H9 (cell line): ENCODE measurements at regions not wholly inside any gene's neighbourhood (a gene's known extent, or its start where the extent isn't known, plus 50 kb on each side); places are given as distances from the start of the nearest gene placed in this dataset.

ENCODE experiments used
- DNase-seq: peaks from one replicate; pipeline ENCODE4 v3.0.0-alpha.2; 2017
- H2AFZ ChIP-seq: one replicate; pipeline ENCODE4 v1.6.1; 2013; ENCODE audit warnings: mild to moderate bottlenecking, low read length, control low read depth, moderate library complexity
- H2AK5ac ChIP-seq: 2 replicates; pipeline ENCODE4 v1.6.1; 2013; ENCODE audit warnings: low read length, control low read depth, mixed read lengths; ENCODE audit not compliant: insufficient read length
- H2BK120ac ChIP-seq: one replicate; pipeline ENCODE4 v1.6.1; 2013; ENCODE audit warnings: low read depth, mild to moderate bottlenecking, low read length, control low read depth, inconsistent platforms; ENCODE audit not compliant: poor library complexity, severe bottlenecking
- H2BK12ac ChIP-seq: 2 replicates; pipeline ENCODE4 v1.6.1; 2013; ENCODE audit warnings: low read length, control low read depth, mixed read lengths, low read depth; ENCODE audit not compliant: insufficient read length
- H2BK15ac ChIP-seq: 2 replicates; pipeline ENCODE4 v1.6.1; 2013; ENCODE audit warnings: low read depth, low read length, control low read depth
- H2BK20ac ChIP-seq: one replicate; pipeline ENCODE4 v1.6.1; 2013; ENCODE audit warnings: low read depth, mild to moderate bottlenecking, low read length, control low read depth, inconsistent platforms; ENCODE audit not compliant: poor library complexity, severe bottlenecking
- H2BK5ac ChIP-seq: 2 replicates; pipeline ENCODE4 v1.6.1; 2013; ENCODE audit warnings: low read length, control low read depth, mixed read lengths; ENCODE audit not compliant: insufficient read length
- H3K14ac ChIP-seq: 2 replicates; pipeline ENCODE4 v1.6.1; 2013; ENCODE audit warnings: low read length, control low read depth; ENCODE audit not compliant: insufficient read depth
- H3K18ac ChIP-seq: 2 replicates; pipeline ENCODE4 v1.6.1; 2013; ENCODE audit warnings: low read depth, mild to moderate bottlenecking, mixed read lengths, low read length, control low read depth; ENCODE audit not compliant: insufficient read length
- H3K23ac ChIP-seq: 2 replicates; pipeline ENCODE4 v1.6.1; 2013; ENCODE audit warnings: low read length, control low read depth, mixed read lengths, low read depth; ENCODE audit not compliant: insufficient read length
- H3K23me2 ChIP-seq: 2 replicates; pipeline ENCODE4 v1.6.1; 2013; ENCODE audit warnings: low read depth, mild to moderate bottlenecking, mixed read lengths, low read length, control low read depth; ENCODE audit not compliant: insufficient read length, poor library complexity, severe bottlenecking
- H3K27ac ChIP-seq: 2 replicates; pipeline ENCODE4 v1.5.1; 2013; ENCODE audit warnings: low read length, control low read depth, mixed read lengths, low read depth; ENCODE audit not compliant: insufficient read length
- H3K27me3 ChIP-seq: 2 replicates; pipeline ENCODE4 v1.6.1; 2013; ENCODE audit warnings: low read length, control low read depth, inconsistent platforms; ENCODE audit not compliant: insufficient read depth
- H3K4ac ChIP-seq: 2 replicates; pipeline ENCODE4 v1.6.1; 2013; ENCODE audit warnings: low read depth, mild to moderate bottlenecking, control low read depth, inconsistent platforms, low read length, moderate library complexity
- H3K4me1 ChIP-seq: 2 replicates; pipeline ENCODE4 v1.6.1; 2013; ENCODE audit warnings: low read length, control low read depth, inconsistent platforms; ENCODE audit not compliant: insufficient read depth
- H3K4me2 ChIP-seq: 2 replicates; pipeline ENCODE4 v1.6.1; 2013; ENCODE audit warnings: low read length, control low read depth, mixed read lengths; ENCODE audit not compliant: insufficient read length, insufficient read depth
- H3K56ac ChIP-seq: 2 replicates; pipeline ENCODE4 v1.6.1; 2013; ENCODE audit warnings: low read depth, mild to moderate bottlenecking, mixed read lengths, low read length, control low read depth; ENCODE audit not compliant: insufficient read length
- H3K79me1 ChIP-seq: 2 replicates; pipeline ENCODE4 v1.6.1; 2013; ENCODE audit warnings: low read depth, mild to moderate bottlenecking, moderate library complexity, low read length, control low read depth, inconsistent platforms; ENCODE audit not compliant: insufficient read depth, poor library complexity, severe bottlenecking
- H3K79me2 ChIP-seq: 2 replicates; pipeline ENCODE4 v1.6.1; 2013; ENCODE audit warnings: low read length, control low read depth, inconsistent platforms; ENCODE audit not compliant: insufficient read depth
- H3K9ac ChIP-seq: 2 replicates; pipeline ENCODE4 v1.6.1; 2013; ENCODE audit warnings: low read length, control low read depth, mixed read lengths; ENCODE audit not compliant: insufficient read length; ENCODE audit errors: extremely low read depth
- H3K9me3 ChIP-seq: one replicate; pipeline ENCODE4 v1.6.1; 2013; ENCODE audit warnings: low read depth, low read length, inconsistent platforms; ENCODE audit not compliant: control insufficient read depth
- H3T11ph ChIP-seq: one replicate; pipeline ENCODE4 v1.6.1; 2013; ENCODE audit warnings: mild to moderate bottlenecking, low read length, control low read depth, inconsistent platforms
- H4K20me1 ChIP-seq: one replicate; pipeline ENCODE4 v1.6.1; 2013; ENCODE audit not compliant: control insufficient read depth, insufficient read length, insufficient read depth
- H4K5ac ChIP-seq: 2 replicates; pipeline ENCODE4 v1.6.1; 2013; ENCODE audit warnings: low read depth, mild to moderate bottlenecking, mixed read lengths, low read length, control low read depth; ENCODE audit not compliant: insufficient read length
- H4K8ac ChIP-seq: replicated peaks from 2 replicates; pipeline ENCODE4 v1.6.1; 2013; ENCODE audit warnings: low read length, control low read depth, mixed read lengths, low read depth; ENCODE audit not compliant: insufficient read length
- H4K91ac ChIP-seq: 2 replicates; pipeline ENCODE4 v1.6.1; 2013; ENCODE audit warnings: low read depth, mild to moderate bottlenecking, moderate library complexity, mixed read lengths, low read length, control low read depth; ENCODE audit not compliant: insufficient read length
- H3K27ac Mint-ChIP-seq, 3 experiments: 2 replicates in 2 of 3; 3 replicates in 1 of 3; pipeline ENCODE4 v1.8.0; 2020 to 2021; ENCODE audit warnings: mixed read lengths in 3 of 3, mild to moderate bottlenecking in 1 of 3, moderate library complexity in 1 of 3
- H3K27me3 Mint-ChIP-seq: 2 replicates; pipeline ENCODE4 v1.8.0; 2021; ENCODE audit warnings: low read depth, mild to moderate bottlenecking, moderate library complexity, mixed read lengths
- H3K36me3 Mint-ChIP-seq, 3 experiments: 2 replicates in 2 of 3; 3 replicates in 1 of 3; pipeline ENCODE4 v1.8.0; 2020 to 2021; ENCODE audit warnings: low read depth in 3 of 3, mixed read lengths in 3 of 3; ENCODE audit not compliant: insufficient read depth in 1 of 3
- H3K4me1 Mint-ChIP-seq, 2 experiments: 2 replicates each; pipeline ENCODE4 v1.8.0; 2020; ENCODE audit warnings: mixed read lengths in 2 of 2
- H3K4me3 Mint-ChIP-seq, 2 experiments: 2 replicates in 1 of 2; 3 replicates in 1 of 2; pipeline ENCODE4 v1.8.0; 2020 to 2021; ENCODE audit warnings: mild to moderate bottlenecking in 2 of 2, mixed read lengths in 2 of 2, moderate library complexity in 1 of 2
- H3K9me3 Mint-ChIP-seq, 2 experiments: 2 replicates in 1 of 2; 3 replicates in 1 of 2; pipeline ENCODE4 v1.8.0; 2020; ENCODE audit warnings: mild to moderate bottlenecking in 2 of 2, mixed read lengths in 2 of 2, moderate library complexity in 1 of 2
- CTCF ChIP-seq: fragments of 200-600 bp; sonication (generic); conservative IDR thresholded peaks from 3 replicates; pipeline ENCODE4 v1.8.0; 2021; ENCODE audit warnings: antibody characterized with exemption, mild to moderate bottlenecking
- WGBS: extraction: QIAGEN DNeasy Blood & Tissue Kit; methylation state at CpG from one replicate; pipeline ENCODE4 v1.1.7; 2013; ENCODE audit warnings: missing lambda C conversion rate, low lambda C conversion rate, mixed read lengths; ENCODE audit not compliant: insufficient read length; ENCODE audit errors: extremely low coverage; 5-methylcytosine and 5-hydroxymethylcytosine counted together

GRCh38 chr6:114537977-114538376, 195.2 kb upstream of the HS3ST5 start:
- no peak overlapping the region for H2AK5ac ChIP-seq
- H3K79me1 ChIP-seq = no peaks in the 10 kb centered on the region
- H2BK12ac ChIP-seq = no peak overlapping the region
- TF ChIP-seq CTCF = no peak
- no peak for DNase-seq
- H3K23me2 ChIP-seq = no peaks in the 10 kb centered on the region
- H3K14ac ChIP-seq = no peak overlapping the region
- H3K23ac ChIP-seq = no peak overlapping the region
- no peak overlapping the region for H2BK15ac ChIP-seq
- H3K9ac ChIP-seq = no peak overlapping the region
- no peaks in the 10 kb centered on the region for H3K4me1 ChIP-seq
- no peak overlapping the region for H2AFZ ChIP-seq
- no peak overlapping the region for H2BK5ac ChIP-seq
- no peaks in the 10 kb centered on the region for H3K9me3 ChIP-seq
- H4K8ac ChIP-seq = no peak overlapping the region
- no peak overlapping the region for H2BK120ac ChIP-seq
- no peaks in the 10 kb centered on the region for H4K20me1 ChIP-seq
- no CpG with 5 or more reads among the region's 3 CpGs for WGBS
- Mint-ChIP-seq H3K4me1 (peaks cover 14 to 15% of the 10 kb centered on the region in 2 experiments), H3K36me3 (peaks cover 6 to 19% (median 11%) of the 10 kb centered on the region in 3 experiments; a peak in 5 of 7 replicates), H3K4me3 (no peak overlapping the region), H3K27ac (no peak overlapping the region), H3K9me3 (peaks cover 2 to 4% of the 10 kb centered on the region in 2 experiments; a peak in 2 of 5 replicates), H3K27me3 (no peaks in the 10 kb centered on the region)
- no peak overlapping the region for H3K4ac ChIP-seq
- no peak overlapping the region for H2BK20ac ChIP-seq
- no peak overlapping the region for H3K4me2 ChIP-seq
- no peaks in the 10 kb centered on the region for H3K27me3 ChIP-seq
- no peak overlapping the region for H3K27ac ChIP-seq
- no peak overlapping the region for H4K91ac ChIP-seq
- no peak overlapping the region for H3T11ph ChIP-seq
- no peak overlapping the region for H4K5ac ChIP-seq
- H3K18ac ChIP-seq = no peak overlapping the region
- H3K79me2 ChIP-seq = no peaks in the 10 kb centered on the region
- H3K56ac ChIP-seq = no peak overlapping the region
